ENCODE measurements at regions not wholly inside any gene's neighbourhood (a gene's known extent, or its start where the extent isn't known, plus 50 kb on each side); places are given as distances from the start of the nearest gene placed in this dataset.

DNA sequence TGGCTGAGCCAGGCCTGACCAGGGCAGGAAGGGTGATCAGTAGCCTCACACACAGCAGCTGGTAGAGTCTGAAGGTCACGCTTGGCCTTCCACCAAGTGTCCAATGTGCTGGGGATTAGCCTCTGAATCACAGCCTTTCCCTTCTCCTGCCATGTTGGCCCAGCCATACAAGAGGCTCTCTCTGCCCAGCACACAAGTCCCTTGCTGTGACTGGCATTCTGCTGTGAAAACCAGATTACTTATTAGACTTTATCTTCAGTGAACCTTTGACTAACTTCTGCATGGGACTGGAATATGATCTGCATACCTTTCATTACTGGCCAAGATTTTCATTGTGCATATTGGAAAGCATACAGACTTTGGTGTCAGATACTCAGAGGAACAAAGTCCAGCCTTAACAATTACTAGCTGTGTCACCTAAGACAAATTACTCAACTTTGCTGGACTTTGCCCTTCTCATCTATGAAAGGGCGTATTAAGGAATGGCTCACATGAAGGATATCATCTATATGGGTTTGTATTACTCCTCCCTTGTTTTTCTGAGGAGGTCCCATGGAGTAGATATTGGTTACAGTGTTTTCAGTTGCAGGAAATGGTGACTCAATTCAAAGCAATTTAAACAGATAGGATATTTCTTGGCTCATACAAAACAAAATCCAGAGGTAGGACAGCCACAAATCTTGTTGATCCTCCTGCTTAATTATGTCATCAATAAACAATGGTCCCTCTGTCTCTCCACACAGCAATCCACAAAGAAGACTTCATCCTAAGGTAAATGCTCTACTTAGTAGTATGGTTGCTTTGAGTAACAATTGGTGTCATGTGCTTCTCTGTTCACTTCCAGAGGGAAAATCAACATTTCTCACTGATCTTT lies 99.6 kb downstream of the DYRK2 start:
- no peak overlapping the region for H3K4me3 Mint-ChIP-seq

DNA sequence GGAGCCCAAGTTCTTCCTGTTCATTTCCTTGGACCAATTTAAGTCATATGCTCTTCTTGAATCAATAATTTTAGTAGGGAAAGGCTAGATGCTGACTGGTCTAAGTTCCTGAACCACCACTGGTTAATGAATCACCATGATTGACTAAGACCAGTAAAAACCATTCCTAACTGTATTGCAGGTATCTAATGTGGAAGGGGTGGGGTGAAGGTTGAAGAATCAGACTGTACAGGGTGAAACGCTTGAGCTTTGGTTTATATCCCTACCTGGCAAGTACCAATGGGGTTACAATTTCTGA lies 100.1 kb downstream of the DYRK2 start:
- H3K4me3 Mint-ChIP-seq, result no peak overlapping the region
- CTCF ChIA-PET, result interaction anchor here (0.6 kb wide), 1 partner anchor 24 kb away, joined by 3 read pairs; no protein-coding TSS in a partner anchor

More for the DNA sequence above, 99.6 kb downstream of the DYRK2 start:
- CTCF ChIA-PET, result no interaction called here
- intact Hi-C loops (cut with micrococcal nuclease), result no loop called here
- peaks cover 4% of the 10 kb centered on the region for H3K9me3 Mint-ChIP-seq
- no peaks in the 10 kb centered on the region for H3K27me3 Mint-ChIP-seq (ENCODE audit: low read depth)
- no peak overlapping the region for H3K27ac Mint-ChIP-seq
- H3K36me3 Mint-ChIP-seq (ENCODE audit: low read depth), result no peaks in the 10 kb centered on the region
- DNase-seq, result no peak
- no peaks in the 10 kb centered on the region for H3K4me1 Mint-ChIP-seq (ENCODE audit: low read depth)

DNA sequence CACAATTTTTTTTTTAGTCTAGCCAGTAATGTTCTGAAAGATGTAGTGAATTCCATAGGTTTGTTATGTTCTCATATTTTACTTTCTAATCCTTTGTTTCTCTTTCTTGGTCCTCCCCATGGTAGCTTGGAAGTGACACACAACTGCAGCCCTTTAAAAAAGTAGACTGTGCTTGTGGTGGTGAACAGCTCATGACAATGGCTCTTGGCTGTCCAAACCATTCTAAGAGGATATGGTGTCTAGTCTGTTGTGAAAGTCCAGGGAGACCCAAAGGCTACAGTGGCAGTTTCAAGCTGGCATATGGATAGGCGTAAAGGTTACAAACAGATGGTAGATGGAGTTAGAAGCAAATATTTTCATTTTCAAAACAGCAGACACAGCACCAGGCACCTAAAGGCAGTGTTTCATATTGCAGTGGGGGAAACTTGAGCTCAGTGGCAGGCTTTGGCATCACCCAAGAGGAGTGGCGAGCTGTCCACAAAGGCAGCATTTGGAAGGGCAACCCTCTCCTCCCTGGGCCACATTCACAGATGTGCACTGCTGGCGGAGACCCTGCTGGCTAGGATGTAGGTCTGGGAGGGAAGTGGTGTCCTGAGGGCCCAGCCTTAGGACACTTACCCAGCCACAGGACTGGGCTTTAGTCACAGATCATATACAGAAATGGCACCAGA lies 102.1 kb downstream of the DYRK2 start:
- no peaks in the 10 kb centered on the region for H3K27me3 Mint-ChIP-seq (ENCODE audit: low read depth)
- intact Hi-C loops (cut with micrococcal nuclease), result no loop called here
- H3K4me3 Mint-ChIP-seq, result no peak overlapping the region
- peaks cover 4% of the 10 kb centered on the region for H3K9me3 Mint-ChIP-seq
- H3K27ac Mint-ChIP-seq, result no peak overlapping the region
- peaks cover 9% of the 10 kb centered on the region for H3K4me1 Mint-ChIP-seq (ENCODE audit: low read depth)
- no peak for DNase-seq
- CTCF ChIA-PET, result interaction anchor here (0.6 kb wide), 1 partner anchor 554 kb away, joined by 4 read pairs; no protein-coding TSS in a partner anchor
- H3K36me3 Mint-ChIP-seq (ENCODE audit: low read depth), result no peaks in the 10 kb centered on the region

More for the DNA sequence above, 100.1 kb downstream of the DYRK2 start:
- H3K9me3 Mint-ChIP-seq, result peaks cover 4% of the 10 kb centered on the region
- intact Hi-C loops (cut with micrococcal nuclease), result no loop called here
- no peaks in the 10 kb centered on the region for H3K27me3 Mint-ChIP-seq (ENCODE audit: low read depth)
- H3K4me1 Mint-ChIP-seq (ENCODE audit: low read depth), result no peaks in the 10 kb centered on the region
- H3K27ac Mint-ChIP-seq, result no peak overlapping the region
- DNase-seq, result no peak
- H3K36me3 Mint-ChIP-seq (ENCODE audit: low read depth), result no peaks in the 10 kb centered on the region

DNA sequence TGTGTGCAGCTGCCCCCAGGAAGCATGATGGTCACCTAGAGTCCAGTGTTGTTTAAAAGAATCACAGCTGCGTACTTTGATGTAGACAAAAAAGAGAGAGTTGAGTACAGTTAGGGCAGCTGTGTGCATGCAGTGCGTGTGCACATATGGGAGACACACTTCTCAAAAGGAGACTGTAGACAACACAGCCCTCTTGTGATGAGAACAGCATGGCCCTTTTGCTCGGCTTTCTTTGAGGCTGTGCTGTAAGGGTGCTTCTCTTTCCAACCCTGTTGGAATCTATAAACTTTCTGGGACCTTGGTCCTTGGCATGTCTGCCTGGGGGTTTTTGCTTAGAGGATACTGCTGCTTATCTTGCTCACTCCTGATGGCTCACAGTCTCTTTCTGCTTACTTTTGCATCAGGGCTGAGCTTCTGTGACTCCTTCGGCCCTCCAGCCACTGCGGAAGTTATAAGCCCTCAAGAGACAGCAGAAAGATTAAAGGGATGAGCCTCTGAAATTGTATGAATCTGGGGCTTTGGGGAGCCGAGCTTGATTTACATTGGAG lies 102.9 kb downstream of the DYRK2 start:
- H3K36me3 Mint-ChIP-seq (ENCODE audit: low read depth), result no peaks in the 10 kb centered on the region
- H3K4me3 Mint-ChIP-seq, result no peak overlapping the region
- H3K9me3 Mint-ChIP-seq, result no peaks in the 10 kb centered on the region
- CTCF ChIA-PET, result interaction anchor here (0.6 kb wide), 2 partner anchors 45 to 555 kb away, joined by 3 to 4 read pairs; no protein-coding TSS in a partner anchor
- intact Hi-C loops (cut with micrococcal nuclease), result no loop called here
- DNase-seq, result no peak
- H3K27me3 Mint-ChIP-seq (ENCODE audit: low read depth), result no peaks in the 10 kb centered on the region
- peaks cover 16% of the 10 kb centered on the region for H3K4me1 Mint-ChIP-seq (ENCODE audit: low read depth)
- H3K27ac Mint-ChIP-seq, result no peak overlapping the region

DNA sequence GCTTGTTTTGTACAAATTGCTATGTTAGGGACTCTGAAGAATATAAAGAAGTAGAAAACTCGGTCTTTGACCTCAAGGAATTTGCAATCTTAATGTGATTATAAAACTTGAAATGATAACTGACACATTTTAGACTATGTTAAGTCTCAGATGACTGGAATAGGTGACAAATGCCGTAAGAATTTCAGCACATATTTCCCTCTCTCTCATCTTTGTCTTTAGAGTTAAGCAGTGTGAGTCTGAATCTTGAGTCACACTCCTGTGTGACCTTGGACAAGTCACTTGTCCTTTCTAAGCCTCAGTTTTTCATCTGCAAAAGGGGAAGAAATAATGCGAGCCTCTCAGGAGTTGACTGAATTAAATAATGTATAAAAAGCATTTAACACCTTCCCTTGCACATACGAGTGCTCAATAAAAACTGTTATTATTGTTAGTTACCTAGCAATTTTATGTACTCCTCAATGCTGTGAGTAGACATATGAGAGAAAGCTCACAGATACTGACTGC lies 103.7 kb downstream of the DYRK2 start:
- no peaks in the 10 kb centered on the region for H3K9me3 Mint-ChIP-seq
- H3K4me1 Mint-ChIP-seq (ENCODE audit: low read depth), result peaks cover 18% of the 10 kb centered on the region
- no peak overlapping the region for H3K4me3 Mint-ChIP-seq
- no peak overlapping the region for H3K27ac Mint-ChIP-seq
- intact Hi-C loops (cut with micrococcal nuclease), result no loop called here
- H3K27me3 Mint-ChIP-seq (ENCODE audit: low read depth), result no peaks in the 10 kb centered on the region
- DNase-seq, result no peak
- no peaks in the 10 kb centered on the region for H3K36me3 Mint-ChIP-seq (ENCODE audit: low read depth)
- CTCF ChIA-PET, result no interaction called here

DNA sequence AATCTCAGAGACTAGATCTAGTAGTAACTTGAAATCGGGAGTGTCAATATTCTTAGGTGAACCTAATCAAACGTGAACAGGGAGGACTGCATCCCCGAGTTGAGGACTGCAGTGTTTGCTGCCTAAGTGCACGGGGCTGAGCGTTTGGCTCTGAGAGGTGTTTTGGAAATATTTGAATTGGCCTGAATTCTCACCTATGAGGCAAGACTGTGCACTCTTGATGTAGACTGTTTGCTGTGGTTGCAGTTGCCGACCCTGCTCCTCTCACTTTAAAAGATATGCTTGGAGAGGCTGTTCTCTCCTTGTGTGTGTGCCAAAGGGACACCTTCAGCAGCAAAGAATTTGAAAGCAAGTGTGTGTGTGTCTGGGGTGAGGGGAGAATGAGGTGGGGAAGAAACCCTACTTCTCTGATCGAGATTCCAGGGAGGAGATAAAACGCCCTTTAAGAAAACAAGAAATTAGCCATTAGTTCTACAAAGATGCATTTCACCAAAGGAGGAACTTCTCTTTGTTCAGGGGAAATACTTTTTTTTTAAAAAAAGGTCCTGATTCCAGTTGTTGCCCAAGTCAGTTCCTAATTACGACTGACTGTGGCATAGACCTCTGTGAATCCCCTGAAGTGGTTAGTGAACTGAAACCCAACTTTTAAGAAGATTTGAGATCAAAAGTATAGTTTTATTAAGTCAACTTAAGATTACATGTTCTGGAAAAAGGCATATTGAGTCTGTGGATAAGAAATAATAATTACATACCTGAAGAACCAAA lies 106.6 kb downstream of the DYRK2 start:
- peaks cover 40% of the 10 kb centered on the region for H3K4me1 Mint-ChIP-seq (ENCODE audit: low read depth)
- H3K36me3 Mint-ChIP-seq (ENCODE audit: low read depth), result no peaks in the 10 kb centered on the region
- H3K9me3 Mint-ChIP-seq, result no peaks in the 10 kb centered on the region
- no peaks in the 10 kb centered on the region for H3K27me3 Mint-ChIP-seq (ENCODE audit: low read depth)
- no peak overlapping the region for H3K4me3 Mint-ChIP-seq
- H3K27ac Mint-ChIP-seq, result no peak overlapping the region
- intact Hi-C loops (cut with micrococcal nuclease), result loop anchor here (5.0 kb wide), 1 partner anchor 273 kb away; no protein-coding TSS in a partner anchor
- no peak for DNase-seq
- CTCF ChIA-PET, result no interaction called here

DNA sequence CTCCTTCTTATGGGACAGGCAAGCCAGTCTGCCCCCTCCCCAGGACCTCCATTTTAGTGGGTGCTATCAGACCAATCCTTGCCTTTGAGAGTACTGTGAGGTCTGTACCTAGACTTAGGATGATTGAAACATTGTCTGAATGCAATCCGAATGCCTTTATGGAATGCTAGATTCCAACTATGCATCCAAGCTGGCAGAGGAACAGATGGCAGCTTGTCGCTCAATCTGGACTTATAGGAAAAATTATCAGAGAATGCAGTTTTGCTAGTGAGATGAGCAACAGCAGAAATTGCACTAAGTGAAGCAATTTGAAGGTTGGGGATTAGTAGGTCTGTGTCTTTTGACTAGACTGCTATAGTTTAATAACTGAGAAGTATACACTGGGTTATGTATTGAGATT lies 109.1 kb downstream of the DYRK2 start:
- Mint-ChIP-seq H3K27me3 (ENCODE audit: low read depth) (no peaks in the 10 kb centered on the region), H3K27ac (no peak overlapping the region), H3K4me3 (no peak overlapping the region), H3K9me3 (no peaks in the 10 kb centered on the region), H3K4me1 (ENCODE audit: low read depth) (peaks cover 49% of the 10 kb centered on the region), H3K36me3 (ENCODE audit: low read depth) (no peaks in the 10 kb centered on the region)
- CTCF ChIA-PET, result no interaction called here
- no peak for DNase-seq
- intact Hi-C loops (cut with micrococcal nuclease), result loop anchor here (5.0 kb wide), 1 partner anchor 275 kb away; no protein-coding TSS in a partner anchor

DNA sequence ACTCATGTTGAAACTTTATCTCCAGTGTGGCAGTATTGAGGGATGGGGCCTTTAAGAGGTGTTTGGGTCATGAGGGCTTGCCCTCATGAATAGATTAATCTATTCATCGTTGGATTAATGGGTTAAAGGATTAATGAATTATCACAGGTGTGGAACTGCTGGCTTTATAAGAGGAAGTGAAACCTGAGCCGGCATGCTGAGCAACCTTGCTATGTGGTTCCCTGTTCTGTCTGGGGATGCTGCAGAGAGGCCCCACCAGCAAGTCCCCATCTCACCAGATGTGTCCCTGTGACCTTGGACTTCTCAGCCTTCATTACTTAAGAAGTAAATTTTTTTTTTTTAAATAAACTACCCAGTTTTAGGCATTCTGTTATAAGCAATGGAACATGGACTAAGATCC lies 109.6 kb downstream of the DYRK2 start:
- Mint-ChIP-seq H3K27me3 (ENCODE audit: low read depth) (no peaks in the 10 kb centered on the region), H3K4me3 (no peak overlapping the region), H3K36me3 (ENCODE audit: low read depth) (no peaks in the 10 kb centered on the region), H3K27ac (no peak overlapping the region), H3K9me3 (no peaks in the 10 kb centered on the region), H3K4me1 (ENCODE audit: low read depth) (peaks cover 49% of the 10 kb centered on the region)
- intact Hi-C loops (cut with micrococcal nuclease), result loop anchor here (5.0 kb wide), 1 partner anchor 276 kb away; no protein-coding TSS in a partner anchor
- peak; percentile 9 for DNase-seq
- CTCF ChIA-PET, result no interaction called here

DNA sequence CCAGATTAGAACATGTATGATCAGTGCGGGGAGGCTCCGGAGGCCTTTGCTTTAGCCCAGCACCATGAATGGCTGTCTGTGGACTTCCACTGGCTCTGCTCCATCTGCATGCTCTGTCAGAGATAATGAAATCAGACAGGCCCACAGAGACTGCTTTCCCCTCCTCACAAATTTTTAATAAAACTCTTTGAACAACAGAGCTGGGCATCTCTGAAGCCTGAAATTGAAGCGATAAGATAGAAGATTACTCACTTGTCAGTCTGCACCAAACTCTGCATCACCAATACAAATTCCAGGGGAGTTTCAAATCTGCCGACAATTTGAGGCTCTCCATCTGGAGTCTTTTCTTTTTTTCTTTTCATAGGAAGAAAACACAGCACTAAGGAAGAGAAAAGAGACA lies 110.0 kb downstream of the DYRK2 start:
- DNase-seq, result no peak
- no peaks in the 10 kb centered on the region for H3K27me3 Mint-ChIP-seq (ENCODE audit: low read depth)
- H3K36me3 Mint-ChIP-seq (ENCODE audit: low read depth), result no peaks in the 10 kb centered on the region
- no peak overlapping the region for H3K27ac Mint-ChIP-seq
- H3K4me3 Mint-ChIP-seq, result no peak overlapping the region
- CTCF ChIA-PET, result no interaction called here
- no peaks in the 10 kb centered on the region for H3K9me3 Mint-ChIP-seq
- intact Hi-C loops (cut with micrococcal nuclease), result loop anchor here (5.0 kb wide), 1 partner anchor 276 kb away; no protein-coding TSS in a partner anchor
- peaks cover 49% of the 10 kb centered on the region for H3K4me1 Mint-ChIP-seq (ENCODE audit: low read depth)

DNA sequence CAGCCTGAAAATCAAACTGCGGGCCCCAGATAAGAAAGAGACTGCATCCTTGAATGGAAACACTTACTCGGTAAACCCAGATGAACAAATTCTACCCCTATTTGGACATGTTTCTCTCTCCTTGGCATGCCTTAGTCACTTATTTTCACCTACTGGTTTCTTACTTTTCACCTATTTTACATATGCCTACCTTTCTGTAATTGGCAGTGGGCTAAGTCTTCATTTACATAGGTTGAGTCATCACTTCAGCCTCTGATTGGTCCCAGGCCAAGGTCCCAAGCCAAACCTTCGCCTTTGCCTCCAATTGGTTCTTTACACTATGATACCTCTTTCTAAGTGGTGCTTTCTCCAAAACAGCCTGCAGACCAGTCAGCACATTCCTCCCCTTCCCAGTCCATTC lies 111.3 kb downstream of the DYRK2 start:
- DNase-seq, result peak; percentile 58
- CTCF ChIA-PET, result interaction anchor here (0.7 to 0.8 kb wide), 2 partner anchors 15 to 119 kb away, joined by 3 read pairs; no protein-coding TSS in a partner anchor
- H3K4me3 Mint-ChIP-seq, result no peak overlapping the region

DNA sequence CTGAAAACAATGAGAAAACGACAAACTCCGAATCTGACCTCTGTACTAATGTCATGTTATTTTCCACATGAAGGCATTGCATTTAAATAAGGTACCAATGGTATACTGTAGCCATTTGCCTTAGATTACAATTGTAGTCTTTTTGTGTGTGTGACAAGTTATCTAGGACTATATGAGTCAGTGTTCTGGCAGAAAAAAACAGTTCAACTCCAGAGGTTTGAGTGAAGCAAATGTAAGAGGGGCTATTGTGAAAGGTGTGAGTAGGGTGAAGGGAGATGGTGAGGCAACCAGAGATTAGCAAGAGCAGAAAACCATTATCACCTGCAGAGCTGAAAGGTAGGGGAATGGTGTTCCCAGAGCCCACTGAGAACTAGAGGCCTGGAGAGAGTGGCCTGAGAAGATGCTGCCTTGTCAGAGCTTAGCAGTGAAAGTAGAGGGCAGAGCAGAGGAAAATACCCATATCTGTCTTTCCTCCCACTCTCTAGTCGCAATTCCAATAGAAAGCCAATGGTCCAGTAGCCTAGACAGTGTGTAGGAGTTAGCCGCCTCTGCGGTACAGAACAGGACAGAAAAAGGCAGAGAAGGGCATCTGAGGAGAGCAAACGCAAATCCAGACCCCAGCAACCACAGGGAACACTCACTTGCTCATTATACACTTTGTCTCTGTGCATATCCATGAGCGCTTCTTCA lies 112.2 kb downstream of the DYRK2 start:
- CTCF ChIA-PET, result interaction anchor here (0.7 to 1.0 kb wide), 3 partner anchors 14 to 120 kb away, joined by 3 to 4 read pairs (median 3); no protein-coding TSS in a partner anchor
- intact Hi-C loops (cut with micrococcal nuclease), result no loop called here
- DNase-seq, result no peak
- Mint-ChIP-seq H3K4me1 (ENCODE audit: low read depth) (peaks cover 39% of the 10 kb centered on the region), H3K4me3 (no peak overlapping the region), H3K9me3 (no peaks in the 10 kb centered on the region), H3K36me3 (ENCODE audit: low read depth) (no peaks in the 10 kb centered on the region), H3K27me3 (ENCODE audit: low read depth) (no peaks in the 10 kb centered on the region), H3K27ac (peak overlapping the region; percentile 67)

More for the DNA sequence above, 111.3 kb downstream of the DYRK2 start:
- Mint-ChIP-seq H3K27ac (peak overlapping the region; percentile 75), H3K36me3 (ENCODE audit: low read depth) (no peaks in the 10 kb centered on the region), H3K4me1 (ENCODE audit: low read depth) (peaks cover 48% of the 10 kb centered on the region), H3K27me3 (ENCODE audit: low read depth) (no peaks in the 10 kb centered on the region), H3K9me3 (no peaks in the 10 kb centered on the region)
- intact Hi-C loops (cut with micrococcal nuclease), result loop anchor here (1.0 to 5.0 kb wide), 6 partner anchors 44 to 492 kb away; no protein-coding TSS in a partner anchor

Measured in activated naive CD4-positive, alpha-beta T cell treated with anti-CD3 and anti-CD28 coated beads for 36 hours (primary cell).